ENCODE measurements at regions not wholly inside any gene's neighbourhood (a gene's known extent, or its start where the extent isn't known, plus 50 kb on each side); places are given as distances from the start of the nearest gene placed in this dataset.

DNA sequence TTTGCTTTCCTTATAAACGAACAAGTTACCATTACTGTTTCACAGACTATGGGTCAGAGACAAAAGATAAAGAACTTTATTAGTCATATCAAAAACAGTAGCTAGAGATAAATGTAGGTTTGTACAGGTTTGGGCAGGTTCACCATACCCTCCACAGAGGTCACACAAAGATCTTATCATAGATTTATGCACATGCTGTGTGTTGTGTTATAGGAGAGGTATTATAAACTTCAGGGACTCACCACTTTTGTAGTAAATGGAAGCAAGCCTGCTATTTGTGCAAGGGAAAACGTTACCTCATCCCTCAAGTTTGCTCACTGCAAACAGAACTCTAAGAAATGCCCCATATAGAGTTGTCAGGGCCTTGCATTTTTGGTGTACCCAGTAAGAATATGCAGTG, 584.5 kb upstream of the LRRTM1 start:
- TF ChIP-seq ZFX (IDR thresholded peaks at IDR 0.05; ENCODE audit: borderline replicate concordance), result no peak
- TF ChIP-seq, protein P1, sequence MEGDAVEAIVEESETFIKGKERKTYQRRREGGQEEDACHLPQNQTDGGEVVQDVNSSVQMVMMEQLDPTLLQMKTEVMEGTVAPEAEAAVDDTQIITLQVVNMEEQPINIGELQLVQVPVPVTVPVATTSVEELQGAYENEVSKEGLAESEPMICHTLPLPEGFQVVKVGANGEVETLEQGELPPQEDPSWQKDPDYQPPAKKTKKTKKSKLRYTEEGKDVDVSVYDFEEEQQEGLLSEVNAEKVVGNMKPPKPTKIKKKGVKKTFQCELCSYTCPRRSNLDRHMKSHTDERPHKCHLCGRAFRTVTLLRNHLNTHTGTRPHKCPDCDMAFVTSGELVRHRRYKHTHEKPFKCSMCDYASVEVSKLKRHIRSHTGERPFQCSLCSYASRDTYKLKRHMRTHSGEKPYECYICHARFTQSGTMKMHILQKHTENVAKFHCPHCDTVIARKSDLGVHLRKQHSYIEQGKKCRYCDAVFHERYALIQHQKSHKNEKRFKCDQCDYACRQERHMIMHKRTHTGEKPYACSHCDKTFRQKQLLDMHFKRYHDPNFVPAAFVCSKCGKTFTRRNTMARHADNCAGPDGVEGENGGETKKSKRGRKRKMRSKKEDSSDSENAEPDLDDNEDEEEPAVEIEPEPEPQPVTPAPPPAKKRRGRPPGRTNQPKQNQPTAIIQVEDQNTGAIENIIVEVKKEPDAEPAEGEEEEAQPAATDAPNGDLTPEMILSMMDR (IDR thresholded peaks at IDR 0.05), result no peak
- H3K27ac ChIP-seq, result no peak overlapping the region

DNA sequence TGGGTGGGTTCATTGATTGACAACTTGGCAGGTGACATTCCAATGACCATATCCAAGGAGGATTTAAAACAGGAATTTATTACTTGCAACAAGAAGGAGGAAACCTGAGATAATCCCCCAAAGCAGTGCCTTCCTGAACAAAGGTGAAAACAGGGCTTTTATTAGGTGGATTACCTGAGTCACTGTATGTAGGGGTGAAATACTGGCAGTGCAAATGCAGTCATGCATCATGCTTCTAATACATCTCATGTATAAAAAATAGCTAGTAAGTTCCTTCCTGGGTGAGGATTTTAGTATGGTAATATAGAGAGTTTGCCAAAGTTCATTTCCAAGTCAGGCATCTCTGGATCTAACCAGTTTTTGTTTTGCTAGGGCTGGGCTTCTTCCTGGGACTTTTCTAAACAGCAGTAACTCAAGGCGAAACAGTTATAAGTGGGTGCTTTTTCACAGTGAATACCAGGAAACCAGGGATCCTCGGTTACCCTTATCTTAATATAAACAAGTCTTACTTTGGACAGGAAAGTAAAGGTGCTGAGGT, 583.4 kb upstream of the LRRTM1 start:
- H3K27ac ChIP-seq, result no peak overlapping the region
- no peak for TF ChIP-seq ZFX (IDR thresholded peaks at IDR 0.05; ENCODE audit: borderline replicate concordance)
- TF ChIP-seq, protein P1 (IDR thresholded peaks at IDR 0.05), result no peak

DNA sequence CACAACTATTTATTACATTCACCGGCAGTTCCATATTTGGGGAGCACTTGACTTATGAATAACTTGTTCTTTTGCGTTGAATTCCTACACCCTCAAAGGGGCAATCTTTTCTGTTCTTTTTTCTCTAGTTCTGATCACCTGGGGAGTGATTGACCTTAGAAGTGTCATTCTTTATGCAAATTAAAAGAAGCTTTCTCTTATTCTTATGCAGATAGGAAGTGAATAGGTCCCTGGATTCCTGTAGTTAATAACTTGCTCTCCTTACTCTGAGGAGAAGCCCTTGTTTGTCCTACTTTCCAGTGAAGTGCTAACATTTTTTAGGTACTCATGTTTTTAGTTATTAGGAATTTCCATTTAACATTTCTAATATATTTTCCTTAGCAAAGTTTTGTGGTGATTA, 569.8 kb upstream of the LRRTM1 start:
- no peak overlapping the region for H3K27ac ChIP-seq
- no peak for TF ChIP-seq ZFX (IDR thresholded peaks at IDR 0.05; ENCODE audit: borderline replicate concordance)
- TF ChIP-seq, protein P1 (IDR thresholded peaks at IDR 0.05), result no peak

DNA sequence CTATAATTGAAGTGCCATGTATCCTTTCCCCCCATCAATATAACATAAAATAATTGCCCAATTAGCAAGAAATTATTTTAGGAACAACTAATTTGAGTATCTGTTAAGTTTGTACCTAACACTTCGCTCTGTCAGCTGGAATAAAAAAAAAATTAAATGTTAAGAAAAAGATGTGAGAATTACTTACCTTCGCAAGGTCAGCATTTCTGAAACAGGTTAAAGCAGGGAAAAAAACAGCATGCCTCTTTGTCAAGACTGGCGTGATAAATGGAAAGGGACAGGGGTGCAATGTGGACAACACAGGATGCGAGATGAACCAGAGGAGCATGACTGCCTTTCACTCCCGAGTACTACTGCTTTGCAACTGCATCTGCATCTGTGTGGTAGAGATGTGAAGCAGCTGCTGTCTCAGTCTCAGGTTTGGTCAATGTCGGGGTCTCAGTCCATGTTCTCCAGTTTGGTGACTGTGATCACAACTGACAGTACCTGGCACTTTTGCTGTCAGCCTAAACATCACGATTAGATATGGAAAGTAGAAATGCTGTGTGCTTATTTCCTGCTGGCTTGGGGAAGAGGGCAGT, 565.4 kb upstream of the LRRTM1 start:
- TF ChIP-seq, protein P1 (IDR thresholded peaks at IDR 0.05), result no peak
- TF ChIP-seq ZFX (IDR thresholded peaks at IDR 0.05; ENCODE audit: borderline replicate concordance), result no peak
- no peak overlapping the region for H3K27ac ChIP-seq

DNA sequence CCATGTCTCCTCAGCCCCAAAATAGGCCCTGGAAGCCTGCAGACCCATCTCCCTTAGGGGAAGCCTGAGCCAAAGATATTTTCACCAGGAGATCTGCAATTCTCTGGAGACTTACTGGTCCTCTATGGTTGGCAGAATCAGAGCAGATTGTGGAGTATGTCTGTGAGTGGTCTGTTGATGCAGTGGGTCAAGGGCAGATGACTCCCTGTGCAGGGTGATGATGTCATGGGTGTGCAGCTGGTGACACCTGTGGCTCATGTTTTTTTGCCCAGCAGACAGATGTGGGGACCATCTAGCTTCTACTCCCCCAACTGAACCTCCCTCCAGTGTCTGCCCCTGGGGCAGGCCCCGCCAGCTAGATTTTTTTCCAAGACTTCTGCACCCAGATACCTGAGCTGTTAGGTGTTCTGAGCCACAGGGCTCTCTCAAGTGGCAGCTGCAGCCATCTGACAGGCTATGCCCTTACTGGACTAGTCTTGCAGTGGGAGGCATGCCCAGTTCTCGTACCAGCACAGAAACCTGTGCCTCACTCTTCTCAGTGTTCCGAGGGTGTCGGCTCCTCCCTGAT, 558.7 kb upstream of the LRRTM1 start:
- no peak overlapping the region for H3K27ac ChIP-seq
- TF ChIP-seq, protein P1 (IDR thresholded peaks at IDR 0.05), result no peak
- TF ChIP-seq ZFX (IDR thresholded peaks at IDR 0.05; ENCODE audit: borderline replicate concordance), result no peak

DNA sequence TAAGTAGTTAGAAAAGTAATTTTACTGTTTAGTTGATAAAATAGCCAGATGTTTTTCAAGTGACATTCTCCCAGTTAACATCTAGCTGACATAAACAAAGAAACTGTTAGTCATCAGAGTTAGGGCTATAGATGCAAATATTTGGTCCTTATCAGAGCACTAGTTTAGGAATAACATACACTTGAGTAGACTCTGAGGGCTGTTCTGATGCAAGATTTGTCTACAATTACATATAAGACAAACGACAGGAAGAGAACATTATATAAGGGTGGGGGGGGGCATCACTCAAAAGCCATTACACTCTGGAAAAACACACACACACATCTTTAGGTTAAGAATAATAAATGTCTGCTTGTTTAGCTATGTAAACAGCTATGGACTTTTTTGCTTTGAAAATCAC, 554.4 kb upstream of the LRRTM1 start:
- H3K27ac ChIP-seq, result no peak overlapping the region
- TF ChIP-seq, protein P1 (IDR thresholded peaks at IDR 0.05), result no peak
- no peak for TF ChIP-seq ZFX (IDR thresholded peaks at IDR 0.05; ENCODE audit: borderline replicate concordance)

DNA sequence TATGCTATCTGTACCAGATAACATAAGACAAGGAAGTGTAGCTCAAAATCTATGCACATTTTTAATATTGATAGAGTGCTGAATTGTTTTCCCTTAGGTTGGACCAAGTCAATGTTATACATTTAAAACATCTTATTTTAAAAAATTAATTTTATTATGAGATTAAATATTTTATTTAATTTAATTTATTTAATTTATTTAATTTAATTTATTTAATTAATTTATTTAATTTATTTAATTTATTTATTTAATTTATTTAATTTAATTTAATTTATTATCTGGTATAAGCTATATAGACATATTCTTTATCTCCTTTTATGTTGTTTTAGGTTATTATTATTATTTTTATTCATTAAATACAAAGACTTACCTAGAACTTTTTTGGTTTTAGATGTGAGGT, 551.7 kb upstream of the LRRTM1 start:
- H3K27ac ChIP-seq, result no peak overlapping the region
- TF ChIP-seq, protein P1 (IDR thresholded peaks at IDR 0.05), result no peak
- no peak for TF ChIP-seq ZFX (IDR thresholded peaks at IDR 0.05; ENCODE audit: borderline replicate concordance)

Measured in 22Rv1 (cell line).